AG09319 (cell line): ENCODE measurements at regions not wholly inside any gene's neighbourhood (a gene's known extent, or its start where the extent isn't known, plus 50 kb on each side); places are given as distances from the start of the nearest gene placed in this dataset.
"Not testable (repeated sequence)": the region's sequence is repeated elsewhere in the genome, so short reads cannot be mapped to it uniquely, and the experiment has no call there.

ENCODE experiments used
- DNase-seq: peaks from one replicate; pipeline ENCODE4 v3.0.0-alpha.2; 2010; ENCODE audit warnings: low read depth; ENCODE audit errors: extremely low read depth
- TF ChIP-seq, protein P1 (sequence below): IDR thresholded peaks from 2 replicates; pipeline ENCODE4 v1.5.1; 2011; ENCODE audit warnings: low read depth, mild to moderate bottlenecking, inconsistent platforms, low read length, moderate library complexity

DNA sequence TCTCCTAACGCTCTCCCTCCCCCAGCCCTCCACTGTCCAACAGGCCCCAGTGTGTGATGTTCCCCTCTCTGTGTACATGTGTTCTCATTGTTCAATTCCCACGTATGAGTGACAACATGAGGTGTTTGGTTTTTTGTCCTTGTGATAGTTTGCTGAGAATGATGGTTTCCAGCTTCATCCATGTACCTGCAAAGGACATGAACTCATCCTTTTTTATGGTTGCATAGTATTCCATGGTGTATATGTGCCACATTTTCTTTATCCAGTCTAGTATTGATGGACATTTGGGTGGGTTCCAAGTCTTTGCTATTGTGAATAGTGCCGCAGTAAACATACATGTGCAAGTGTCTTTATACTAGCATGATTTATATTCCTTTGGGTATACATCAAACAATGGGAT, 347.4 kb downstream of the MAGEE1 start:
- DNase-seq = not testable (repeated sequence)

DNA sequence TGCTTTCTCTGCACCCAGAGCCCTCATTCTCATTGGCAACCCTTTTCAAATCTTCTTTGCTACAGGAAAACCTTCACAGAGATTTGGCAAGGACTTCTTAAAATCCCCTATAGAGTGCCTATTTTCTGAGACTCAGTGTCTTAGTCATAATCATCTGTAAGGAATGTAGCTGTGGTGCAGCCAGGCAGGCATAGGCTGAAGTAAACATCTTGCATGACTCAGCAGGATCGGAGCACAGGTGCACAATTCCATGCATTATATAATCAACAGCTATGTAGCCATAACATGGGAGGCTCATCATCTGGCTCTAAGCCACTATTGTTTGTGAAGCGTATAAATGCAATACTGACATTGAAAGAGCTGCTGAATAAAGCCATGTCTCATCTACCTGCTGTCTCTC, 368.8 kb downstream of the MAGEE1 start:
- DNase-seq = no peak
- TF ChIP-seq, protein P1, sequence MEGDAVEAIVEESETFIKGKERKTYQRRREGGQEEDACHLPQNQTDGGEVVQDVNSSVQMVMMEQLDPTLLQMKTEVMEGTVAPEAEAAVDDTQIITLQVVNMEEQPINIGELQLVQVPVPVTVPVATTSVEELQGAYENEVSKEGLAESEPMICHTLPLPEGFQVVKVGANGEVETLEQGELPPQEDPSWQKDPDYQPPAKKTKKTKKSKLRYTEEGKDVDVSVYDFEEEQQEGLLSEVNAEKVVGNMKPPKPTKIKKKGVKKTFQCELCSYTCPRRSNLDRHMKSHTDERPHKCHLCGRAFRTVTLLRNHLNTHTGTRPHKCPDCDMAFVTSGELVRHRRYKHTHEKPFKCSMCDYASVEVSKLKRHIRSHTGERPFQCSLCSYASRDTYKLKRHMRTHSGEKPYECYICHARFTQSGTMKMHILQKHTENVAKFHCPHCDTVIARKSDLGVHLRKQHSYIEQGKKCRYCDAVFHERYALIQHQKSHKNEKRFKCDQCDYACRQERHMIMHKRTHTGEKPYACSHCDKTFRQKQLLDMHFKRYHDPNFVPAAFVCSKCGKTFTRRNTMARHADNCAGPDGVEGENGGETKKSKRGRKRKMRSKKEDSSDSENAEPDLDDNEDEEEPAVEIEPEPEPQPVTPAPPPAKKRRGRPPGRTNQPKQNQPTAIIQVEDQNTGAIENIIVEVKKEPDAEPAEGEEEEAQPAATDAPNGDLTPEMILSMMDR = no peak

DNA sequence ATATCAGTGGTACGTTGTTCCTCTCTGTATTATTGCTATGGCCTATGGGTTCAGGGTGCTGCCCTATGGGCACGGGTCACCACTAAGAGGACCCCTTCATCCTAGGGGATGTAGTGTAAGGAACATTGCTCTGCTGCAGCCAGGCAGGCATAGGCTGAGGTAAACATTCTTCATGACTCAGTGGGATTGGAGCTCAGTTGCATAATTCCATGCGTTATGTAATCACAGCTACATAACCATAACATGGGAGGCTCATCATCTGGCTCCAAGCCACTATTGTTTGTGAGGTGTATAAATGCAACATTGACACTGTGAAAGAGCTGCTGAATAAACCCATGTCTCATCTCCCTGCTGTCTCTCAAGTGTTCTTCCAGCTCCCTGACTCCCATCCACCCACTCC, 375.2 kb downstream of the MAGEE1 start:
- DNase-seq = no peak
- TF ChIP-seq, protein P1 = no peak

DNA sequence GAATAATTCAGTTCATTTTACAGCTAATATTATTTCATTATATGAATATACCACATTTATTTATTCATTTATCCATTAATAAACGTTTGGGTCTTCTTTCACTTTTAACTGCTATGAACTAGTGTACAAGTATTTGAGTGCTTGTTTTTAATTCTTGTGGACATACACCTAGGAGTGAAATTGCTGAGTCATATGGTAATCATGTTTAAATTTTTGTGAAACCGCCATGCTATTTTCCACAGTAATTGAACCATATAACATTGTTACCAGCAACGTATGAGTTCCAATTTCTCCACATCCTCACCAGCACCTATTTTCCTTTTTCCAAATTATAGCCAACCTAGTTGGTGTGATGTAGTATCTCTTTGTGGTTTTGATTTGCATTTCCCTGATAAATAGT, 388.2 kb downstream of the MAGEE1 start:
- no peak for DNase-seq
- TF ChIP-seq, protein P1 = no peak

DNA sequence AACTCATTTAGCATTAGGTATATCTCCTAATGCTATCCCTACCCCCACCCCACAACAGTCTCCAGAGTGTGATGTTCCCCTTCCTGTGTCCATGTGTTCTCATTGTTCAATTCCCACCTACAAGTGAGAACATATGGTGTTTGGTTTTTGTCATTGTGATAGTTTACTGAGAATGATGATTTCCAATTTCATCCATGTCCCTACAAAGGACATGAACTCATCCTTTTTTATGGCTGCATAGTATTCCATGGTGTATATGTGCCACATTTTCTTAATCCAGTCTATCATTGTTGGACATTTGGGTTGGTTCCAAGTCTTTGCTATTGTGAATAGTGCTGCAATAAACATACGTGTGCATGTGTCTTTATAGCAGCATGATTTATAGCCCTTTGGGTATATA, 389.8 kb downstream of the MAGEE1 start:
- not testable (repeated sequence) for DNase-seq

DNA sequence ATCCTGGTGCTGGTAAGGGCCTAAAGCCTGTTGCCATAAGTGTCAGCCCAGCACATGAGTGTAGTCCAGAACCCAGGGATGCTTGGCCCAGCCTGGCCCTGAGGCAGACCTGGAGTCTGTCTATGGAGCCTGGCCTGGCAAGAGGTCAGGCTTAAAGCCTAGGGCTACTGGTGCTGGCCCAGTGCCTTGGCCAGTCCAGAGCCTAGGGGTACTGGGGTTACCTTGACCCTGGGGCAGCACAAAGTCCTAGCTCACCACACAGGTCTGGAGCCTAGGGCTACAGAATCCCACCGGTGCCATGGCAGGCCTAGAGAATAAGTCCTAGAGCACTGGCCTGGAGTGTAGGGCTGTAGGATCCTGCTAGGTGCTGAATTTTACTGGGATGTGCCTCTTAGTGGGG, 393.8 kb downstream of the MAGEE1 start:
- no peak for DNase-seq
- TF ChIP-seq, protein P1 = no peak

DNA sequence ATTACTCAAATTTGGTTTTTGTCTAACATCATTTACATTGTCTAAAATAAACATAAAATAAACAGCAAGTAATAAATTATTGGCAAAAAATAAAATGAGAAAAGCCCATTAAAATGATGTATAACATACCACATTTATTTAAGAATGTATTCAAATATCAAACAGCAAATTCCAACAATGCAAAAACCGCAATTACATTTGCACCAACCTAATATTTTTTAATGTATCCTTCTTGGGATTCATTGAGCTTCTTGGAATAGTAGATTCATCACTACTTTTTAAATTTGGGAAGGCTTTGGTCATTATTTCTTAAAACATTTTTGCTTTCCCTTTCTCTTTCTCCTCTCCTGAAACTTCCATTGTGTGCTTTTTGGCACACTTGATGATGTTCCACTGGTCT, 400.2 kb downstream of the MAGEE1 start:
- TF ChIP-seq, protein P1 = no peak
- DNase-seq = no peak

DNA sequence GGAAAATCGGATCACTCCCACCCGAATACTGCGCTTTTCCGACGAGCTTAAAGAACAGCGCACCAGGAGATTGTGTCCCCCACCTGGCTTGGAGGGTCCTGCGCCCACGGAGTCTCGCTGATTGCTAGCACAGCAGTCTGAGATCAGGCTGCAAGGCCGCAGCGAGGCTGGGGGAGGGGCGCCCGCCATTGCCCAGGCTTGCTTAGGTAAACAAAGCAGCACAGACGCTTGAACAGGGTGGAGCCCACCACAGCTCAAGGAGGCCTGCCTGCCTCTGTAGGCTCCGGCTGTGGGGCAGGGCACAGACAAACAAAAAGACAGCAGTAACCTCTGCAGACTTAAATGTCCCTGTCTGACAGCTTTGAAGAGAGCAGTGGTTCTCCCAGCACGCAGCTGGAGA, 413.4 kb downstream of the MAGEE1 start:
- not testable (repeated sequence) for DNase-seq

DNA sequence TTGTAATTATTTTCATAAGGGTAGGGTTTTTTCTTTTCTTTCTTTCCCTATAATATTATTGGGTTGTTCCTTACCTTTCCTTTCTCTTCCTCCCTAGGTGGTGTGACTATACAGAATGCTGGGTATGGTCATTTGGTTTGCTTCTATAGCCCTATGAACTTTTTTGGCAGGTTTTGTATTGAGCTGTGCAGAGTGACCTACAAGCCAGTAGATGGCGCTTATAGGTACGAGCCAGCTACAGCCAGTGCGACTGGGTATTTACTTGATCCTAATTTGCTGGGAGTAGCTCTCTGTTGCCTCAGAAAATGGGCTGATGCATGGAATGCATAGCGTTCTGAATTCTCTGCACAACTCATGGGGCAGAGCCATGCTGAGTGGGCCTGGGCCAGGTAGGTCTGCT, 423.3 kb downstream of the MAGEE1 start:
- TF ChIP-seq, protein P1 = no peak
- DNase-seq = no peak
